GM23338 (cell line): ENCODE measurements at regions not wholly inside any gene's neighbourhood (a gene's known extent, or its start where the extent isn't known, plus 50 kb on each side); places are given as distances from the start of the nearest gene placed in this dataset.

Experiments
- ATAC-seq: fragments of 200-7000 bp; cut with Tn5 transposase; 3 replicates; pipeline ENCODE4 v1.9.1; 2020
- DNase-seq: peaks from one replicate; pipeline ENCODE4 v3.0.0-alpha.2; 2015; ENCODE audit warnings: low spot score
- H2AFZ ChIP-seq: fragments of 200-600 bp; sonication (generic); 2 replicates; pipeline ENCODE4 v1.8.0; 2016; ENCODE audit warnings: antibody characterized with exemption, mild to moderate bottlenecking, moderate library complexity
- H3F3A ChIP-seq: fragments of 200-600 bp; sonication (generic); replicated peaks from 2 replicates; pipeline ENCODE4 v1.8.0; 2017; ENCODE audit warnings: antibody characterized with exemption, mixed run types, low read depth
- H3K27ac ChIP-seq: fragments of 200-600 bp; sonication (generic); 2 replicates; pipeline ENCODE4 v1.6.1; 2016; ENCODE audit warnings: low read depth
- H3K27me3 ChIP-seq: fragments of 200-600 bp; sonication (generic); 2 replicates; pipeline ENCODE4 v1.8.0; 2016; ENCODE audit warnings: mild to moderate bottlenecking, mixed run types, moderate library complexity; ENCODE audit not compliant: insufficient read depth
- H3K36me3 ChIP-seq: fragments of 200-600 bp; sonication (generic); 2 replicates; pipeline ENCODE4 v1.8.0; 2016; ENCODE audit warnings: mild to moderate bottlenecking; ENCODE audit not compliant: insufficient read depth
- H3K4me1 ChIP-seq: fragments of 200-600 bp; sonication (generic); 2 replicates; pipeline ENCODE4 v1.8.0; 2016; ENCODE audit warnings: mild to moderate bottlenecking, moderate library complexity; ENCODE audit not compliant: insufficient read depth
- H3K4me2 ChIP-seq: fragments of 200-600 bp; sonication (generic); 2 replicates; pipeline ENCODE4 v1.7.1; 2017; ENCODE audit warnings: mixed run types
- H3K4me3 ChIP-seq: fragments of 200-600 bp; sonication (generic); 2 replicates; pipeline ENCODE4 v1.6.1; 2016; ENCODE audit warnings: mixed run types
- H3K79me2 ChIP-seq: fragments of 200-600 bp; sonication (generic); replicated peaks from 2 replicates; pipeline ENCODE4 v1.8.0; 2017; ENCODE audit warnings: mild to moderate bottlenecking; ENCODE audit not compliant: insufficient read depth
- H3K9me2 ChIP-seq: fragments of 200-600 bp; sonication (generic); 2 replicates; pipeline ENCODE4 v1.8.0; 2017; ENCODE audit not compliant: insufficient read depth
- H4K20me1 ChIP-seq: fragments of 200-600 bp; sonication (generic); replicated peaks from 2 replicates; pipeline ENCODE4 v1.8.0; 2017; ENCODE audit warnings: mild to moderate bottlenecking; ENCODE audit not compliant: insufficient read depth
- H3K27ac Mint-ChIP-seq: 2 replicates; pipeline ENCODE4 v1.8.0; 2020; ENCODE audit warnings: inconsistent platforms, mild to moderate bottlenecking, moderate library complexity, mixed read lengths
- H3K27me3 Mint-ChIP-seq: 3 replicates; pipeline ENCODE4 v1.8.0; 2022; ENCODE audit warnings: low read depth, mild to moderate bottlenecking, moderate library complexity, mixed read lengths, inconsistent platforms; ENCODE audit not compliant: insufficient read depth, poor library complexity
- H3K36me3 Mint-ChIP-seq: 3 replicates; pipeline ENCODE4 v1.8.0; 2021; ENCODE audit warnings: low read depth, mild to moderate bottlenecking, inconsistent platforms, moderate library complexity, mixed read lengths
- H3K4me1 Mint-ChIP-seq: 3 replicates; pipeline ENCODE4 v1.8.0; 2020; ENCODE audit warnings: mild to moderate bottlenecking, inconsistent platforms, mixed read lengths
- H3K4me3 Mint-ChIP-seq: 3 replicates; pipeline ENCODE4 v1.8.0; 2021; ENCODE audit warnings: moderate library complexity, mild to moderate bottlenecking, inconsistent platforms, mixed read lengths
- H3K9me3 Mint-ChIP-seq: 3 replicates; pipeline ENCODE4 v1.8.0; 2020; ENCODE audit warnings: moderate library complexity, mild to moderate bottlenecking, inconsistent platforms, mixed read lengths
- CREB1 ChIP-seq: fragments of 250-450 bp; sonication (Bioruptor Pico); IDR thresholded peaks from 2 replicates; pipeline ENCODE4 v1.5.0; 2020; ENCODE audit warnings: low read depth, mild to moderate bottlenecking, moderate library complexity
- CTCF ChIP-seq, 2 experiments: fragments of 200-600 bp in 1 of 2; sonication (generic) in 1 of 2; conservative IDR thresholded peaks; 2 replicates each; pipeline versions ENCODE4 v1.5.1 to v1.6.1; 2016 to 2017; ENCODE audit warnings: antibody characterized with exemption in 2 of 2, low read depth in 2 of 2, mild to moderate bottlenecking in 2 of 2, moderate library complexity in 1 of 2
- ETS1 ChIP-seq: IDR thresholded peaks from 2 replicates; pipeline ENCODE4 v1.6.1; 2016; ENCODE audit warnings: antibody characterized with exemption
- EZH2 ChIP-seq: fragments of 200-600 bp; sonication (generic); IDR thresholded peaks from one replicate; pipeline ENCODE4 v1.8.0; 2017; ENCODE audit warnings: antibody characterized with exemption, mild to moderate bottlenecking, low read depth; ENCODE audit not compliant: unreplicated experiment
- EZH2phosphoT487 ChIP-seq: fragments of 200-600 bp; sonication (generic); IDR thresholded peaks from one replicate; pipeline ENCODE4 v1.8.1; 2018; ENCODE audit warnings: antibody characterized with exemption; ENCODE audit not compliant: unreplicated experiment
- JUNB ChIP-seq: IDR thresholded peaks from one replicate; pipeline ENCODE4 v1.6.1; 2016; ENCODE audit warnings: antibody characterized with exemption; ENCODE audit not compliant: unreplicated experiment
- NANOG ChIP-seq: IDR thresholded peaks from 2 replicates; pipeline ENCODE4 v1.6.1; 2016; ENCODE audit warnings: antibody characterized with exemption, borderline replicate concordance
- POLR2AphosphoS5 ChIP-seq: IDR thresholded peaks from 2 replicates; pipeline ENCODE4 v1.6.1; 2016; ENCODE audit warnings: antibody characterized with exemption, low read depth
- REST ChIP-seq: IDR thresholded peaks from one replicate; pipeline ENCODE4 v1.6.1; 2018; ENCODE audit warnings: antibody characterized with exemption; ENCODE audit not compliant: unreplicated experiment
- ZNF114 ChIP-seq: fragments of 250-450 bp; sonication (Bioruptor Pico); IDR thresholded peaks from 2 replicates; pipeline ENCODE4 v1.5.0; 2020; ENCODE audit warnings: mild to moderate bottlenecking, moderate library complexity
- ZNF331 ChIP-seq: fragments of 250-450 bp; sonication (Bioruptor Pico); IDR thresholded peaks from 2 replicates; pipeline ENCODE4 v1.5.0; 2020; ENCODE audit warnings: low read depth, mild to moderate bottlenecking, moderate library complexity
- ZNF462 ChIP-seq: fragments of 250-450 bp; sonication (Bioruptor Pico); IDR thresholded peaks from 2 replicates; pipeline ENCODE4 v1.5.0; 2020; ENCODE audit warnings: mild to moderate bottlenecking, moderate library complexity

- Mint-ChIP-seq H3K36me3 (no peaks in the 10 kb centered on the region), H3K27ac (peak overlapping the region; percentile 28; the same call in 1 of the 2 replicates), H3K4me3 (no peak overlapping the region), H3K9me3 (no peaks in the 10 kb centered on the region), H3K4me1 (peaks cover 16% of the 10 kb centered on the region), H3K27me3 (peaks cover 6% of the 10 kb centered on the region)
- Histone ChIP-seq H3K27me3 (no peaks in the 10 kb centered on the region), H3F3A (no peaks in the 10 kb centered on the region), H3K4me3 (no peak overlapping the region), H2AFZ (peak overlapping the region; percentile 95), H4K20me1 (no peaks in the 10 kb centered on the region), H3K79me2 (no peaks in the 10 kb centered on the region), H3K9me2 (no peaks in the 10 kb centered on the region), H3K27ac (no peak overlapping the region), H3K4me1 (peaks cover 14% of the 10 kb centered on the region; the same call in 1 of the 2 replicates), H3K4me2 (no peak overlapping the region), H3K36me3 (no peaks in the 10 kb centered on the region)
- no peak for TF ChIP-seq EZH2
- no peak for TF ChIP-seq EZH2phosphoT487
- no peak for TF ChIP-seq NANOG
- TF ChIP-seq JUNB: no peak
- no peak for TF ChIP-seq ETS1
- no peak for TF ChIP-seq CREB1 (CRISPR knock-in tag)
- no peak for TF ChIP-seq ZNF462 (CRISPR knock-in tag)
- no peak for TF ChIP-seq CTCF (conservative IDR thresholded peaks at IDR 0.05; ENCODE audit: low read depth in 2 of 2)
- no peak for TF ChIP-seq REST
- no peak for TF ChIP-seq ZNF114 (CRISPR knock-in tag)
- no peak for TF ChIP-seq POLR2AphosphoS5
- TF ChIP-seq ZNF331: no peak
- ATAC-seq (no peak), DNase-seq (no peak)
These were observed 56.2 kb upstream of the ZSWIM6 start for GRCh38 chr5:61275841-61276240.
